Endothelial cell of umbilical vein (primary cell): ENCODE measurements at regions not wholly inside any gene's neighbourhood (a gene's known extent, or its start where the extent isn't known, plus 50 kb on each side); places are given as distances from the start of the nearest gene placed in this dataset.

Source experiments
- BruUV-seq: library from RNA; stranded (reverse); fragments of 400-500 nt; replicated peaks from 2 replicates; lab custom pipeline; 2021; lab: Mats Ljungman, UMichigan
- CTCF ChIA-PET: fragments of 300-600, 350-600 bp; sonication (Branson Sonifier 250); formaldehyde crosslinking; loops from one replicate; lab custom pipeline; 2021; ENCODE audit warnings: antibody characterized with exemption, inconsistent platforms; lab: Charles Lee
- POLR2A ChIA-PET: fragments of 300-600, 350-600 bp; sonication (Branson Sonifier 250); formaldehyde crosslinking; loops from one replicate; lab custom pipeline; 2021; ENCODE audit warnings: antibody characterized with exemption, inconsistent platforms; lab: Charles Lee
- DNase-seq: peaks from one replicate; pipeline ENCODE4 v3.0.0-alpha.2; 2011; ENCODE audit warnings: low read depth, low spot score
- FAIRE-seq: peaks from 2 replicates; lab custom pipeline; 2011; peaks lifted over from hg19 to GRCh38; lab: Jason Lieb, UNC
- H2AFZ ChIP-seq: 2 replicates; pipeline ENCODE4 v1.6.0; 2012; ENCODE audit warnings: low read depth, low read length, control low read depth, inconsistent platforms
- H3K27ac ChIP-seq: 2 replicates; pipeline ENCODE4 v1.5.1; 2011; ENCODE audit warnings: low read depth, mild to moderate bottlenecking, control low read depth, low read length, moderate library complexity; ENCODE audit not compliant: insufficient read depth
- H3K27me3 ChIP-seq, 2 experiments: 2 replicates each; pipeline versions ENCODE4 v1.6.0 to v1.6.1; 2011; ENCODE audit warnings: low read length in 2 of 2, mixed read lengths in 1 of 2; ENCODE audit not compliant: control insufficient read depth in 2 of 2, insufficient read depth in 2 of 2
- H3K36me3 ChIP-seq, 2 experiments: 2 replicates in 1 of 2; 3 replicates in 1 of 2; pipeline ENCODE4 v1.5.1; 2011; ENCODE audit warnings: low read length in 2 of 2, mild to moderate bottlenecking in 1 of 2, moderate library complexity in 1 of 2; ENCODE audit not compliant: control insufficient read depth in 2 of 2, insufficient read depth in 2 of 2; ENCODE audit errors: extremely low read depth in 1 of 2
- H3K4me1 ChIP-seq: 3 replicates; pipeline ENCODE4 v1.5.1; 2011; ENCODE audit warnings: mild to moderate bottlenecking, low read length; ENCODE audit not compliant: control insufficient read depth, insufficient read depth; ENCODE audit errors: extremely low read depth
- H3K4me2 ChIP-seq: 2 replicates; pipeline ENCODE4 v1.6.1; 2011; ENCODE audit warnings: low read length, control low read depth, mixed read lengths; ENCODE audit not compliant: insufficient read depth
- H3K4me3 ChIP-seq, 3 experiments: fragments of 200-600 bp in 1 of 3; sonication (generic), shearing (Covaris generic) in 1 of 3; replicated peaks in 1 of 3; 2 replicates each; pipeline ENCODE4 v1.5.1; 2011 to 2016; ENCODE audit warnings: control low read depth in 3 of 3, low read length in 3 of 3, mild to moderate bottlenecking in 2 of 3, inconsistent platforms in 1 of 3, low read depth in 1 of 3, moderate library complexity in 1 of 3; ENCODE audit not compliant: insufficient read depth in 1 of 3
- H3K79me2 ChIP-seq: 2 replicates; pipeline ENCODE4 v1.6.0; 2012; ENCODE audit warnings: low read length, inconsistent platforms; ENCODE audit not compliant: control insufficient read depth, insufficient read depth
- H3K9ac ChIP-seq: replicated peaks from 2 replicates; pipeline ENCODE3; 2011; ENCODE audit warnings: low read length, control low read depth; ENCODE audit not compliant: insufficient read depth; ENCODE audit errors: extremely low read depth
- H3K9me1 ChIP-seq: replicated peaks from 3 replicates; pipeline ENCODE4 v1.6.0; 2011; ENCODE audit warnings: mild to moderate bottlenecking, low read length; ENCODE audit not compliant: control insufficient read depth, insufficient read depth; ENCODE audit errors: extremely low read depth
- H3K9me3 ChIP-seq: replicated peaks from 2 replicates; pipeline ENCODE4 v1.5.1; 2012; ENCODE audit warnings: low read length, inconsistent platforms; ENCODE audit not compliant: control insufficient read depth, insufficient read depth
- H4K20me1 ChIP-seq: replicated peaks from 2 replicates; pipeline ENCODE3; 2011; ENCODE audit warnings: mild to moderate bottlenecking, low read length; ENCODE audit not compliant: control insufficient read depth, insufficient read depth; ENCODE audit errors: extremely low read depth
- EZH2 ChIP-seq: IDR thresholded peaks from 2 replicates; pipeline ENCODE4 v1.6.1; 2012; ENCODE audit warnings: borderline replicate concordance, low read depth, mild to moderate bottlenecking, moderate library complexity, low read length, inconsistent platforms; ENCODE audit not compliant: severe bottlenecking
- FOS ChIP-seq: IDR thresholded peaks from 2 replicates; pipeline ENCODE4 v1.6.1; 2011; ENCODE audit warnings: mild to moderate bottlenecking, low read length, moderate library complexity, borderline replicate concordance; ENCODE audit not compliant: insufficient read depth
- GATA2 ChIP-seq: IDR thresholded peaks from 2 replicates; pipeline ENCODE4 v1.7.0; 2011; ENCODE audit warnings: low read depth, mild to moderate bottlenecking, moderate library complexity, mixed read lengths, low read length; ENCODE audit not compliant: insufficient read length, insufficient read depth
- JUN ChIP-seq: IDR thresholded peaks from 2 replicates; pipeline ENCODE4 v1.6.1; 2011; ENCODE audit warnings: borderline replicate concordance, low read depth; ENCODE audit not compliant: insufficient read length, insufficient read depth
- MYC ChIP-seq: IDR thresholded peaks from one replicate; pipeline ENCODE4 v1.6.1; 2011; ENCODE audit warnings: mild to moderate bottlenecking, low read depth, low read length
- POLR2A ChIP-seq: IDR thresholded peaks from 2 replicates; pipeline ENCODE4 v1.6.1; 2012; ENCODE audit warnings: low read depth, mild to moderate bottlenecking, control low read depth, low read length
- POLR2AphosphoS5 ChIP-seq: IDR thresholded peaks from 2 replicates; pipeline ENCODE4 v1.6.1; 2012; ENCODE audit warnings: low read depth, mild to moderate bottlenecking, control low read depth, low read length, moderate library complexity; ENCODE audit not compliant: insufficient read depth
- dilution Hi-C: fragments of 300-500 bp; cut with MboI; formaldehyde crosslinking; loops from one replicate; pipeline ENCODE4 v1.15.0; 2019; ENCODE audit warnings: low sequenced_read_pairs; ENCODE audit not compliant: extremely low pct_ligation_motif_present
- intact Hi-C: fragments of 100-400 bp; cut with micrococcal nuclease; formaldehyde crosslinking; loops from one replicate; pipeline ENCODE4 v1.10.0; 2022
- TF ChIP-seq, protein P1 (sequence below), 2 donors: IDR thresholded peaks; 1 replicate in 1 of 2; 2 replicates in 1 of 2; pipeline ENCODE4 v1.5.1; 2011; ENCODE audit warnings: low read length in 2 of 2, mild to moderate bottlenecking in 2 of 2, moderate library complexity in 2 of 2, control low read depth in 1 of 2, inconsistent platforms in 1 of 2, low read depth in 1 of 2; ENCODE audit not compliant: insufficient read depth in 1 of 2; ENCODE audit errors: extremely low read depth in 1 of 2
- TF ChIP-seq, protein P2 (sequence below): IDR thresholded peaks from 2 replicates; pipeline ENCODE4 v1.6.1; 2011; ENCODE audit not compliant: insufficient read depth, insufficient read length

DNA sequence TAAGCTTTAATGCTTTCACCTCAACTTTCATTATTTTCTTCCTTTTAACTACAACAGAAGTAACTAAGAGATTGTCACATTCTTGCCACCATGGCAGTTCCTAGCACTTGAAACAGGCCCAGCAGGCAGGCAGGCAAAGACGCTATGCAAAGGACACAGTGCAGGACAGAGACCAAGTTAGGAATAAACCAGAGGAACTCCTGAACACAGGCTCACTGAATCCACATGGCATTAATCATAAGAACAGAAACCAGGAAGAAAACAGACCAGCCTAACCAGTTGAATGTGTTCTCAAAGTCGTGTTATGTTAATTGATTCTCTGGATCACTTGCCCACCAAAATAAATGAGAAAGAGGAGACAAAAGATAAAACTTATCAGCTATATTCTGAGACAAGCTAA, 397.6 kb downstream of the TBL1XR1 start:
- intact Hi-C loops (no loop called here), dilution Hi-C loops (no loop called here)
- Histone ChIP-seq H3K9me1 (no peaks in the 10 kb centered on the region), H4K20me1 (no peaks in the 10 kb centered on the region), H3K36me3 (no peaks in the 10 kb centered on the region), H3K9me3 (no peaks in the 10 kb centered on the region), H3K9ac (no peak overlapping the region), H3K4me2 (no peak overlapping the region), H3K4me3 (no peak overlapping the region), H3K27ac (no peak overlapping the region), H3K4me1 (no peaks in the 10 kb centered on the region), H3K27me3 (peaks cover 0 to 2% of the 10 kb centered on the region in 2 experiments), H3K79me2 (no peaks in the 10 kb centered on the region), H2AFZ (no peak overlapping the region)
- TF ChIP-seq MYC: no peak
- TF ChIP-seq, protein P1, sequence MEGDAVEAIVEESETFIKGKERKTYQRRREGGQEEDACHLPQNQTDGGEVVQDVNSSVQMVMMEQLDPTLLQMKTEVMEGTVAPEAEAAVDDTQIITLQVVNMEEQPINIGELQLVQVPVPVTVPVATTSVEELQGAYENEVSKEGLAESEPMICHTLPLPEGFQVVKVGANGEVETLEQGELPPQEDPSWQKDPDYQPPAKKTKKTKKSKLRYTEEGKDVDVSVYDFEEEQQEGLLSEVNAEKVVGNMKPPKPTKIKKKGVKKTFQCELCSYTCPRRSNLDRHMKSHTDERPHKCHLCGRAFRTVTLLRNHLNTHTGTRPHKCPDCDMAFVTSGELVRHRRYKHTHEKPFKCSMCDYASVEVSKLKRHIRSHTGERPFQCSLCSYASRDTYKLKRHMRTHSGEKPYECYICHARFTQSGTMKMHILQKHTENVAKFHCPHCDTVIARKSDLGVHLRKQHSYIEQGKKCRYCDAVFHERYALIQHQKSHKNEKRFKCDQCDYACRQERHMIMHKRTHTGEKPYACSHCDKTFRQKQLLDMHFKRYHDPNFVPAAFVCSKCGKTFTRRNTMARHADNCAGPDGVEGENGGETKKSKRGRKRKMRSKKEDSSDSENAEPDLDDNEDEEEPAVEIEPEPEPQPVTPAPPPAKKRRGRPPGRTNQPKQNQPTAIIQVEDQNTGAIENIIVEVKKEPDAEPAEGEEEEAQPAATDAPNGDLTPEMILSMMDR (IDR thresholded peaks at IDR 0.05; ENCODE audit: extremely low read depth in 1 of 2, insufficient read depth in 1 of 2, low read depth in 1 of 2, low read length in 2 of 2): no peak
- no peak for TF ChIP-seq EZH2
- TF ChIP-seq GATA2: no peak
- no peak for TF ChIP-seq JUN
- TF ChIP-seq, protein P2, sequence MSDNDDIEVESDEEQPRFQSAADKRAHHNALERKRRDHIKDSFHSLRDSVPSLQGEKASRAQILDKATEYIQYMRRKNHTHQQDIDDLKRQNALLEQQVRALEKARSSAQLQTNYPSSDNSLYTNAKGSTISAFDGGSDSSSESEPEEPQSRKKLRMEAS: no peak
- no peak for TF ChIP-seq FOS
- no peak for TF ChIP-seq POLR2AphosphoS5
- TF ChIP-seq POLR2A: no peak
- FAIRE-seq: no peak
- POLR2A ChIA-PET: no interaction called here
- CTCF ChIA-PET: no interaction called here
- no TSS peak for BruUV-seq
- DNase-seq: no peak
